ENCODE measurements at regions not wholly inside any gene's neighbourhood (a gene's known extent, or its start where the extent isn't known, plus 50 kb on each side); places are given as distances from the start of the nearest gene placed in this dataset.

DNA sequence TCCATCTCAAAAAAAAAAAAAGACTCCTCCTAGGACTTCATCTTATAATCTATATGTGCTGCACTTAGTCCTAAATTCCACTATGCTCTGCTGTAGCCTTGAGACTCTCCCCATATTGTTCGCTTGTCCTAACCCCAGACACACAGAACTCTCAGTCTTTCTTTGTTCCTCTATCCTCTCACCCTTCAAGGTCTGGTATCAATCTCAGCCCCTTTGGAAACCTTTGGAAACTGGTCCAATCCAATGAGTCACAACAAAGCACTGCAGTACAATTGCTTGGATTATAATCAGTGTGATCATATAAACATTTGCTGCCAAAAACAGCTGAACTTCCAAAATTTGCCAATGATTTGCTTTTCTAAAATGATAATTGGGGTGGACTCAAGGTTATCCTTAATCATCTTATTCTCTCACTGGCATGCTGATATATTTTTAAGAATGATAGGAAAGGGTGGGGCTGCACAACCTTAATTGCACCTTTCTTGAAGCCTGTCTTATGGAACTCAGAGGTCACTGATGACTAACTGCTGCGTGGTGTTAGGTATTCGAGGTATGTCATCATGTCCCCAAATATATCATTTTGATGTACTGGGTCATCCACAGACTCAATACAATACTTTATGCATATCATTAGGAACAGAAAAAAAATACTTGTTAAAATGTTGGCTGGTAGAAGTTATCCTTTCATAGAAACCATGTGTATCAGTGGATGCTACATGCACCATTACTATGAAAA is 756.7 kb downstream of the NR2F2 start:
- TF ChIP-seq EZH2 (IDR thresholded peaks at IDR 0.05; ENCODE audit: insufficient read depth, poor library complexity, severe bottlenecking) = no peak
- TF ChIP-seq EZH2phosphoT487 (IDR thresholded peaks at IDR 0.05; ENCODE audit: insufficient read depth, low read depth) = no peak

Measured in GM23248 (cell line).